Glomerular endothelial cell (primary cell): ENCODE measurements at regions not wholly inside any gene's neighbourhood (a gene's known extent, or its start where the extent isn't known, plus 50 kb on each side); places are given as distances from the start of the nearest gene placed in this dataset.
"Not testable (repeated sequence)": the region's sequence is repeated elsewhere in the genome, so short reads cannot be mapped to it uniquely, and the experiment has no call there.

Source experiments
- DNase-seq: peaks from one replicate; pipeline ENCODE4 v3.0.0-alpha.2; 2011; ENCODE audit warnings: low read depth, low spot score; ENCODE audit errors: extremely low read depth

GRCh38 chr6:164063346-164063745 is 648.8 kb downstream of the QKI start:
- no peak for DNase-seq

- DNase-seq, result no peak
Measured at GRCh38 chr6:164062872-164063271, 648.4 kb downstream of the QKI start.

- DNase-seq, result no peak
Measured at GRCh38 chr6:164057876-164058275, 643.4 kb downstream of the QKI start.

DNA sequence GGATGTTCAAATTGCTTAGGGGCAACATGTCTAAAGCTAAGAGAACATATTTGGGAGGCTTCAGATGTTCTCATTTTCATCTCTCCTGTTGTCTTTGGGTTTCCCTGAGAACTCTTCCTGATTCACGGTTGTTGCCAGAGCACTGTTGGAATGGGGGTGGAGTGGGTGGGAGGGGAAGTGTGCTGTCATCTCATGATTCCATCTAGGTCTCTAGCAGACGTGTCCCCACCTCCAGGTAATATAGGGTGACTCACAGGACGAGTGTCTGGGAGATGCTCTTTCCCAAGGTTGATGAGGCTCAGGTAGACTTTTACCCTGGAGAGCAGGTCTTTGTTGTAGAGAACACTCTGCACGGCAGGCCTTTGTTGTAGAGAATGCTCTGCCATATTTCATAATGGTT is 636.9 kb downstream of the QKI start:
- DNase-seq, result no peak

- DNase-seq, result no peak
Measured at GRCh38 chr6:164049517-164049988, 635.0 kb downstream of the QKI start.

DNA sequence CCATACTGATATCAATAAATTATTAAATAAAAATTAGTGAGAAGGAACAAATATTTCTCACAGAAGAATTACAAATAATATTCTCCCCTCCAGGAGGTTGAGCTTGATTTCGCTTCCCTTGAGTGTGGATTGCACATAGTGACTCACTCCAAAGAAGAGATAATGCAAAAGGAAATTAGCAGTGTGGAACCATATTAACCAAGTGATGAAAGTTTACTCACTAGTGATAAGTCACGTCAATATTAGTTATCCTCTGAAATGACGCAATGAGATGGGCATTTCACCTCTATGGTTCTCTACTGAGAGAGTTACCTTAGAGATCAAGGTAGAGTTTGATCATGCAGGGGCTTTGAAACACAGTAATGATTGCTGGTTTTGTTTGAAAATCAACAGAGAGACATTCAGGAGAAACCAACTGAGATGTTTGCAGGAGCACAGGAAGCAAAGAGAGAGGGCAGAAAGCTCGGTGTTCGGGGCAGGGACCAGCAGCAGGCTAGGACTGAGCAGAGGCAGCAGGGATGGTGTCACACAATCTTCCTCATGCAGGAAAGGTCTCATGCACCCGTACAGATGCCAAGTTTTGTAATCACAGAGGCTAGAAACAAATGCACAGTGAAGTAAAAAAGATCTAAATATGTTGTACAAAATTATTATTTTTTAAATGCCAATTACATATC is 634.5 kb downstream of the QKI start:
- no peak for DNase-seq

DNA sequence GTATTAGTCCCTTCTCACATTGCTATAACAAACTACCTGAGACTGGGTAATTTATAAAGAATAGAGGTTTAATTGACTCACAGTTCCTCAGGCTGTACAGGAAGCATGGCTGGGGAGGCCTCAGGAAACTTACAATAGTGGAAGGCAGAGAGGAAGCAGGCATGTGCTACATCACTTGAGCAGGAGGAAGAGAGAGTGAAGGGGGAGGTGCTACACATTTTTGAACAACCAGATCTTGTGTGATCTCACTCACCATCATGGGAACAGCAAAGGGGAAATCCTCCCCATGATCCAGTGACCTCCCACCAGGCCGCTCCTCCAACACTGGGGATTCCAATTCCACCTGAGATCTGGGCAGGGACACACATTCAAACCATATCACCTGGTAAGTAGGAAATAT is 630.6 kb downstream of the QKI start:
- DNase-seq, result peak; percentile 39

GRCh38 chr6:164043656-164044055 is 629.1 kb downstream of the QKI start:
- not testable (repeated sequence) for DNase-seq

DNA sequence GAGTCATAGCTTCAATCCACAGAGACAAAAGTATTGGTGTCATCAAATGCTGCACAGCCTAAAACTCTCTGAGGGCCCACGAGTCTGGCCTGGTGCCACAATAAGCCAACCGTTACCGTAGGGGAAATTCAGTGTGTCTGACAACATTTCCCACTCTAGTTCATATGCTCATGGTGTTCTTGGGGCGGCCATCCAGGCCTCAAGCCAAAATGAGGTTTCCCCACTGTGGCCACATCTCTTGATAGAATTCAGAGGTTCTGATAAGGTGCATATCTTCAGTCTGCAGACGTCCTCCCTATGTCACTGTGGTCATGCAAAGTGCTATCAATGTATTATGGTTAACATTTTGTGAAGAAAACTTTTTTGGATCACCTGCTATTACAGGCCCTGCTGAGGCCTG is 627.7 kb downstream of the QKI start:
- no peak for DNase-seq

DNA sequence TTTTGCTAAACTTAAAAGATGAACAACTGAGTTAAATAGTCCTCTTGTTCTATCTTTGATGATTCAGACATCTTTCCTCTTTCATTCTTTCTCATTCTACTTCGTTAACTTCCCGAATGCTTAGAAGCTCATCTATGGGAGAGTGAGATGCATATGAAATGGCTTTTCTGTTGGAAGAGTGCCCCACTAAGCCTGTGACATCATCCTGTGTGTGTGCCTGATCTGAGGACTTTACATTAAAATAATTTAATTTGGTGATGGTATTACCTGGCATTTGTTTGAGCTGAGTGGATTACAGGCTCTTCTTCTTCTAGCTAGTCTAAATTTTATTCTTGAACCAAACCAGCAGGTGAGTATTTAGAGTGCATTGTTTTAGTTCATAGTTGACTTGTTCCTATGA is 626.5 kb downstream of the QKI start:
- DNase-seq, result no peak

DNA sequence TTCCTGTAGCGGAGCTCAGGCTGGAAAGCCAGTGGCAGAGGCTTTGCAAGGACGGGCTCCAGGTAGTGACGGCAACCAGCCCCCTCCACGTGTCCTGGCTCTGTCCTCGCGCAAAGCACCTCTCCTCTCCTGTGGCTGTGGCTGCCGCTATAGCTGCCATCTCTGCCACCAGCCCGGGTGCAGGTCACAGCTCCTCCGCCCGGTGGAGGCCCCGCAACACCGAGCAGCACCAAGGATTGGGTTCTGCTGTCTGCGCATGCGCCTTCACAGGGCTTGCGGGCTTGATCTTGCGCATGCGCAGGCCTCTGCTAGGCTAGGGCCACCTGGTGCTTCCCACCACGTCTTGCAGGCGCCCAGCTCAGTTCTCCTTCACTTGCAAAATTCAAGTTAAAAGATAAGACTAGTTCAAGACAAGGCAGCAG is 625.4 kb downstream of the QKI start:
- DNase-seq, result no peak

- no peak for DNase-seq
Measured at GRCh38 chr6:164037171-164037870, 622.8 kb downstream of the QKI start.

- DNase-seq, result no peak
Measured at GRCh38 chr6:164035900-164036485, 621.5 kb downstream of the QKI start.

DNA sequence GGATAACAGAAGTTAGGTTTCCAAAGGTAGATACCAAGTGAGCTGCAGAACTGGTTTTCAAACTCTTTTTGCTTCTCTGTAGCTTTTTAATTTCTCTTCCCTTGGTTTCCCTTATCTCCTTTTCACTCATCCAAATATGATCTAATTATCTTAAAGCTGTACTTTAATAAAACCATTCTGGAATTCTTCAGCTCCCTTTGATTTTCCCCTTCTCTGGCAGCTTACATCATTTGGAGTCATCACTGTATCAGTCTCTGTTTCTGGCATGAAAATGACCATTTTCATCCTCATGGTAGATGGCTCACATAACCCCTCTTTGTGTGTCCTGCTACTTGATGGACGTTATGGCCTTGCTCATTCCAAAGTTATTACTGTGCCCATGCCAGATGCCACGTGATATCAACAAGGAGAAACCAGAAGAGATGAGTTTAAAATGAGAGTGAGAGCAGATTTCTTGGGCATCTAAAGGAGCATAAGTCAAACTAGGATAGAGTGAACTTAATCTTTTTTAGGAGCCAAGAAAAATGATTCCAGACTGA is 620.2 kb downstream of the QKI start:
- DNase-seq, result no peak

DNA sequence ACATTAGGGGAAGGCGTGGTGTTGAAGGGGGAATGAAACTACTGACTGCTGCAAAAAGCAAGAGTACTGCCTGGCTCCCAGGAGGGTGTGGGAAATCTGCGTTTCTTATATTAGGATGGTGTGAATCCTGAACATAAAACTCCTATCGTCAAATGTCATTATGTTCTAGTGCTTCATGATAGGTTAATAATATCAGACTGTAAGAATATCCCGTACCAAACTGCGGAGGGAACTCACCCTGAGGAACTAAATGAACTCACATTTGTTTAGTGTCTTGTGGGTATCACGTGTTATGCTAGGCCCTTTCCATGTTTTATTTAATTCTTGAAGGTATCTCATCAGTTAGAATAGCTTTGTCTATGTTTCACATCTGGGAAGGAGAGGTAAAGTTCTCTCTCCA is 610.7 kb downstream of the QKI start:
- no peak for DNase-seq

- DNase-seq, result no peak
Measured at GRCh38 chr6:164023535-164023934, 609.0 kb downstream of the QKI start.

DNA sequence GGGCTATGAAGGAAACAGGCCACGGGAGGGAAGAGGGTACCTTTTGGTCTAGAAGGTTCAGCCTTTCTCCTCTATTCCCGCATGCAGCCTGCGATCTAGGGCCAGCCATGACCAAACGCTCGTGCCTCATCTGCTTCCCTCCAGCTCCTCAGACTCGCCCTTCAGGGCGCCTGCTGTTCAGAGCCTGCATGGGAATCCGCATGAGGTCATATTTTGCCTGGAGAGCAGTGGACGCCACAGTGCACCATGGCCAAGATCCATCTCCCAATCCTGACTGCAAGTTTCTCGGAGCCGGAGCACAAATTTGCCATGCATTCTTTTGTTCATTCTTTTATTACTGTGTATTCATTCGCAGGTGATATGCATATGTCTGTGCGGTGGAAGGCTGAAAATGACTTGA is 608.1 kb downstream of the QKI start:
- DNase-seq, result no peak

DNA sequence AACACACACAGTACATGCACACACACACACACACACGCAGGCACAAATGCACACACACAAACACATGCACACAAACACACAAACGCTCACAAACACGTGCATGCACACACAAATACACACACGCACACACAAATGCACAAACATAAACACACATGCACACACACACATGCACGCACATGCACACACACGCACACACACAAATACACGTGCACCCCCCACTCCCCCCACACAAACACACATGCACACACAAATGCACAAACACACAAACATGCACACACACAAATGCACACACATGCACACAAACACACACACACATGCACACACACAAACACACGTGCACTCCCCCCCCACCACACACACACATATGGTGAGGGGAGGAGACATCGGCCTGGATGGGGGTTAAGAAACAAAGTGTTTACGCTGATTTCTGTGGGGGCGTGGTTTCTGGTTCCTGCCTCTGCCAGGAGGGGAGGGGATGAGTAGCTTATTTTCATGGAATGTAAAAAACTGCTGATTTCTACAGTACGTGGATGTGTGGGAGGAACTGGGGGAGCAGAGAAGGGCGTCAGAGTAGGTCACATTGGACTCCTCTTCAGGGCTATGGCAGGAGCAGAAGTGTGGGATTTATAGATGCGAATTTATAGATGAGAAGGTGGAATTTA is 607.2 kb downstream of the QKI start:
- DNase-seq, result no peak

GRCh38 chr6:164020142-164020541 is 605.6 kb downstream of the QKI start:
- no peak for DNase-seq

- DNase-seq, result no peak
Measured at GRCh38 chr6:164018133-164018532, 603.6 kb downstream of the QKI start.

- DNase-seq, result no peak
Measured at GRCh38 chr6:164016056-164016455, 601.5 kb downstream of the QKI start.
